WTC11 (cell line): ENCODE measurements at regions not wholly inside any gene's neighbourhood (a gene's known extent, or its start where the extent isn't known, plus 50 kb on each side); places are given as distances from the start of the nearest gene placed in this dataset.

Source experiments
- ATAC-seq: fragments of 200-7000 bp; cut with Tn5 transposase; 2 replicates; pipeline ENCODE4 v1.10.0; 2021; ENCODE audit warnings: mild to moderate bottlenecking, moderate library complexity
- CTCF ChIA-PET: fragments of 300-600 bp; sonication (Branson Sonifier 250); formaldehyde crosslinking; loops from one replicate; lab custom pipeline; 2021; ENCODE audit warnings: antibody characterized with exemption; lab: Charles Lee
- POLR2A ChIA-PET: fragments of 350-600 bp; sonication (Branson Sonifier 250); formaldehyde crosslinking; loops from one replicate; lab custom pipeline; 2021; ENCODE audit warnings: antibody characterized with exemption; lab: Charles Lee
- DNase-seq: peaks from one replicate; pipeline ENCODE4 v3.0.0; 2021; ENCODE audit warnings: low spot score
- H3K27ac Mint-ChIP-seq: 2 replicates; pipeline ENCODE4 v1.8.0; 2021; ENCODE audit warnings: mixed read lengths
- H3K27me3 Mint-ChIP-seq: 2 replicates; pipeline ENCODE4 v1.8.0; 2021; ENCODE audit warnings: low read depth, mild to moderate bottlenecking, moderate library complexity, mixed read lengths
- H3K36me3 Mint-ChIP-seq: 2 replicates; pipeline ENCODE4 v1.8.0; 2021; ENCODE audit warnings: mixed read lengths
- H3K4me1 Mint-ChIP-seq: 2 replicates; pipeline ENCODE4 v1.8.0; 2022; ENCODE audit warnings: mixed read lengths
- H3K4me3 Mint-ChIP-seq: 2 replicates; pipeline ENCODE4 v1.8.0; 2021; ENCODE audit warnings: mild to moderate bottlenecking, moderate library complexity, mixed read lengths
- H3K9me3 Mint-ChIP-seq: 2 replicates; pipeline ENCODE4 v1.8.0; 2021; ENCODE audit warnings: mixed read lengths
- ATF1 ChIP-seq: sonication (generic); formaldehyde crosslinking; IDR thresholded peaks from 2 replicates; pipeline ENCODE4 v1.8.1; 2023; ENCODE audit warnings: mild to moderate bottlenecking, moderate library complexity, missing genetic modification reagents
- CDX4 ChIP-seq: fragments of 250-450 bp; sonication (Bioruptor Pico); IDR thresholded peaks from 2 replicates; pipeline ENCODE4 v1.9.0; 2021; ENCODE audit warnings: moderate library complexity, mild to moderate bottlenecking, inconsistent platforms, borderline replicate concordance
- FOXP1 ChIP-seq: sonication (generic); formaldehyde crosslinking; IDR thresholded peaks from 2 replicates; pipeline ENCODE4 v1.8.0; 2022; ENCODE audit warnings: missing genetic modification reagents, mild to moderate bottlenecking, moderate library complexity, borderline replicate concordance
- JAZF1 ChIP-seq: fragments of 250-450 bp; sonication (Bioruptor Pico); IDR thresholded peaks from 2 replicates; pipeline ENCODE4 v1.9.0; 2021; ENCODE audit warnings: moderate library complexity, mild to moderate bottlenecking, inconsistent platforms
- NR3C1 ChIP-seq: sonication (generic); formaldehyde crosslinking; conservative IDR thresholded peaks from 2 replicates; pipeline ENCODE4 v1.8.1; 2023; ENCODE audit warnings: low read depth, mild to moderate bottlenecking, missing genetic modification reagents
- PREB ChIP-seq: sonication (generic); formaldehyde crosslinking; IDR thresholded peaks from 2 replicates; pipeline ENCODE4 v1.8.1; 2022; ENCODE audit warnings: mild to moderate bottlenecking, missing genetic modification reagents, moderate library complexity, borderline replicate concordance
- TEAD4 ChIP-seq: sonication (generic); formaldehyde crosslinking; IDR thresholded peaks from 2 replicates; pipeline ENCODE4 v1.8.0; 2022; ENCODE audit warnings: mild to moderate bottlenecking, missing genetic modification reagents
- TP53 ChIP-seq: sonication (generic); formaldehyde crosslinking; IDR thresholded peaks from 2 replicates; pipeline ENCODE4 v1.8.1; 2023; ENCODE audit warnings: mild to moderate bottlenecking, missing genetic modification reagents
- ZNF263 ChIP-seq: sonication (generic); formaldehyde crosslinking; IDR thresholded peaks from 2 replicates; pipeline ENCODE4 v1.8.1; 2022; ENCODE audit warnings: low read depth, mild to moderate bottlenecking, moderate library complexity, missing genetic modification reagents
- ZNF396 ChIP-seq: fragments of 250-450 bp; sonication (Bioruptor Pico); IDR thresholded peaks from 2 replicates; pipeline ENCODE4 v1.8.0; 2021; ENCODE audit warnings: mild to moderate bottlenecking, moderate library complexity, borderline replicate concordance
- ZSCAN18 ChIP-seq: fragments of 250-450 bp; sonication (Bioruptor Pico); IDR thresholded peaks from 2 replicates; pipeline ENCODE4 v2.1.2; 2022; ENCODE audit warnings: mild to moderate bottlenecking, moderate library complexity
- TF ChIP-seq, protein P1 (sequence below): sonication (generic); formaldehyde crosslinking; IDR thresholded peaks from 2 replicates; pipeline ENCODE4 v1.8.1; 2023; ENCODE audit warnings: mild to moderate bottlenecking, missing genetic modification reagents
- TF ChIP-seq, protein P2 (sequence below): fragments of 250-450 bp; sonication (Bioruptor Pico); conservative IDR thresholded peaks from 2 replicates; pipeline ENCODE4 v1.9.0; 2021; ENCODE audit warnings: mild to moderate bottlenecking
- TF ChIP-seq, protein P3 (sequence below): sonication (generic); formaldehyde crosslinking; IDR thresholded peaks from 2 replicates; pipeline ENCODE4 v1.8.0; 2022; ENCODE audit warnings: mild to moderate bottlenecking, missing genetic modification reagents
- TF ChIP-seq, protein P4 (sequence below): sonication (generic); formaldehyde crosslinking; IDR thresholded peaks from 2 replicates; pipeline ENCODE4 v1.8.0; 2023; ENCODE audit warnings: missing genetic modification reagents
- TF ChIP-seq, protein P5 (sequence below): sonication (generic); formaldehyde crosslinking; conservative IDR thresholded peaks from 2 replicates; pipeline ENCODE4 v1.8.1; 2023; ENCODE audit warnings: mild to moderate bottlenecking, low read depth, missing genetic modification reagents, moderate library complexity
- TF ChIP-seq, protein P6 (sequence below): sonication (generic); formaldehyde crosslinking; IDR thresholded peaks from 2 replicates; pipeline ENCODE4 v1.8.1; 2023; ENCODE audit warnings: mild to moderate bottlenecking, missing genetic modification reagents

DNA sequence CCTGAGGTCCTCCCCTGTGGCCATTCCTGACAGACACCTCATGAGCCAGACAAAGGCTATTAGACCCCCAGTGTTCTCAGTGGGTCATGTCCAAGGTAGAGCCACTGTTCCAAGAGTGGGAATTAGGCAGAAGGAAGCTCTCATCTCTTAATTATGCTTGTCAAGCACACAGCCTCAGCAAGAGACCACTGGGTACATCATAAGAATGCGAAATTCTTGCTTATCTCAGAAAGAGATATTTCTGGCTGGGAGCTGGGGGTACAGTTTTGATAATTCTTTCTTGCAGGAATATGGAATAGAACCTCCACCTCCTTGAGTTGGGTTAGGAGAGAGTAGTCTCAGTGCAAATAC, 1280.0 kb upstream of the CNTN5 start:
- no peak for TF ChIP-seq ZNF263 (CRISPR knock-in tag)
- no peak for TF ChIP-seq TEAD4 (CRISPR knock-in tag)
- TF ChIP-seq, protein P1, sequence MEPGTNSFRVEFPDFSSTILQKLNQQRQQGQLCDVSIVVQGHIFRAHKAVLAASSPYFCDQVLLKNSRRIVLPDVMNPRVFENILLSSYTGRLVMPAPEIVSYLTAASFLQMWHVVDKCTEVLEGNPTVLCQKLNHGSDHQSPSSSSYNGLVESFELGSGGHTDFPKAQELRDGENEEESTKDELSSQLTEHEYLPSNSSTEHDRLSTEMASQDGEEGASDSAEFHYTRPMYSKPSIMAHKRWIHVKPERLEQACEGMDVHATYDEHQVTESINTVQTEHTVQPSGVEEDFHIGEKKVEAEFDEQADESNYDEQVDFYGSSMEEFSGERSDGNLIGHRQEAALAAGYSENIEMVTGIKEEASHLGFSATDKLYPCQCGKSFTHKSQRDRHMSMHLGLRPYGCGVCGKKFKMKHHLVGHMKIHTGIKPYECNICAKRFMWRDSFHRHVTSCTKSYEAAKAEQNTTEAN, result no peak
- TF ChIP-seq NR3C1 (CRISPR knock-in tag), result no peak
- no peak for TF ChIP-seq ZNF396 (CRISPR knock-in tag)
- TF ChIP-seq, protein P2, sequence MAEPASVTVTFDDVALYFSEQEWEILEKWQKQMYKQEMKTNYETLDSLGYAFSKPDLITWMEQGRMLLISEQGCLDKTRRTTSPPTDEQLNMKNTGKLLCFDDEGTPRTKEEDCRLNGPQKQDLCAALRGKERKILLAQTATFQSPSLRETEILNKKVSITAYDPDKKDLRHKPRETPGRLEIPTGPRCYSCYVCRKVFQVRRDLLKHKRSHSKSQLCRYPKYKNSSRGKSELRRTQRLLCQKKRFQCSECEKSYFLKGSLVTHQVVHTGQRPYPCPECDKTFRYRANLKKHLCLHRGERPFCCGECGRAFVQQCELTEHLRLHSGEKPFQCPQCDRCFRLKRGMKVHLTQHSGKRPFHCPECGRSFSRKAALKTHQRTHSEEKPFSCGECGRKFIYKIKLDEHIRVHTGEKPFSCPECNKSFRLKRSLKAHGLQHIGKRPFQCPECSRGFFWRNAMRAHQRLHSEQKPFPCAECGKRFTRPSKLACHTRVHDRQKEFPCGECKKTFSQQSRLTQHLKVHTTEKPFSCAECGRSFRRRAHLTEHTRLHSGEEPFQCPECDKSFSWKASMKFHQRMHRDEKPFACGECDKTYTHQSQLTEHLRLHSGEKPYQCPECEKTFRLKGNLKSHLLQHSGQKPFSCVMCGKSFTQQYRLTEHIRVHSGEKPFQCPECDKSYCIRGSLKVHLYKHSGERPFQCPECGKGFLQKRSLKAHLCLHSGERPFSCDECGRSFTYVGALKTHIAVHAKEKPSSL (CRISPR knock-in tag), result no peak
- no peak for TF ChIP-seq FOXP1 (CRISPR knock-in tag)
- no peak for TF ChIP-seq JAZF1
- no peak for TF ChIP-seq TP53 (CRISPR knock-in tag)
- no peak for TF ChIP-seq PREB
- TF ChIP-seq, protein P3, sequence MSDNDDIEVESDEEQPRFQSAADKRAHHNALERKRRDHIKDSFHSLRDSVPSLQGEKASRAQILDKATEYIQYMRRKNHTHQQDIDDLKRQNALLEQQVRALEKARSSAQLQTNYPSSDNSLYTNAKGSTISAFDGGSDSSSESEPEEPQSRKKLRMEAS (CRISPR knock-in tag), result no peak
- TF ChIP-seq, protein P4, sequence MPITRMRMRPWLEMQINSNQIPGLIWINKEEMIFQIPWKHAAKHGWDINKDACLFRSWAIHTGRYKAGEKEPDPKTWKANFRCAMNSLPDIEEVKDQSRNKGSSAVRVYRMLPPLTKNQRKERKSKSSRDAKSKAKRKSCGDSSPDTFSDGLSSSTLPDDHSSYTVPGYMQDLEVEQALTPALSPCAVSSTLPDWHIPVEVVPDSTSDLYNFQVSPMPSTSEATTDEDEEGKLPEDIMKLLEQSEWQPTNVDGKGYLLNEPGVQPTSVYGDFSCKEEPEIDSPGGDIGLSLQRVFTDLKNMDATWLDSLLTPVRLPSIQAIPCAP (CRISPR knock-in tag), result no peak
- TF ChIP-seq, protein P5, sequence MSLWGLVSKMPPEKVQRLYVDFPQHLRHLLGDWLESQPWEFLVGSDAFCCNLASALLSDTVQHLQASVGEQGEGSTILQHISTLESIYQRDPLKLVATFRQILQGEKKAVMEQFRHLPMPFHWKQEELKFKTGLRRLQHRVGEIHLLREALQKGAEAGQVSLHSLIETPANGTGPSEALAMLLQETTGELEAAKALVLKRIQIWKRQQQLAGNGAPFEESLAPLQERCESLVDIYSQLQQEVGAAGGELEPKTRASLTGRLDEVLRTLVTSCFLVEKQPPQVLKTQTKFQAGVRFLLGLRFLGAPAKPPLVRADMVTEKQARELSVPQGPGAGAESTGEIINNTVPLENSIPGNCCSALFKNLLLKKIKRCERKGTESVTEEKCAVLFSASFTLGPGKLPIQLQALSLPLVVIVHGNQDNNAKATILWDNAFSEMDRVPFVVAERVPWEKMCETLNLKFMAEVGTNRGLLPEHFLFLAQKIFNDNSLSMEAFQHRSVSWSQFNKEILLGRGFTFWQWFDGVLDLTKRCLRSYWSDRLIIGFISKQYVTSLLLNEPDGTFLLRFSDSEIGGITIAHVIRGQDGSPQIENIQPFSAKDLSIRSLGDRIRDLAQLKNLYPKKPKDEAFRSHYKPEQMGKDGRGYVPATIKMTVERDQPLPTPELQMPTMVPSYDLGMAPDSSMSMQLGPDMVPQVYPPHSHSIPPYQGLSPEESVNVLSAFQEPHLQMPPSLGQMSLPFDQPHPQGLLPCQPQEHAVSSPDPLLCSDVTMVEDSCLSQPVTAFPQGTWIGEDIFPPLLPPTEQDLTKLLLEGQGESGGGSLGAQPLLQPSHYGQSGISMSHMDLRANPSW (CRISPR knock-in tag), result no peak
- no peak for TF ChIP-seq ATF1 (CRISPR knock-in tag)
- no peak for TF ChIP-seq ZSCAN18
- TF ChIP-seq CDX4, result no peak
- TF ChIP-seq, protein P6, sequence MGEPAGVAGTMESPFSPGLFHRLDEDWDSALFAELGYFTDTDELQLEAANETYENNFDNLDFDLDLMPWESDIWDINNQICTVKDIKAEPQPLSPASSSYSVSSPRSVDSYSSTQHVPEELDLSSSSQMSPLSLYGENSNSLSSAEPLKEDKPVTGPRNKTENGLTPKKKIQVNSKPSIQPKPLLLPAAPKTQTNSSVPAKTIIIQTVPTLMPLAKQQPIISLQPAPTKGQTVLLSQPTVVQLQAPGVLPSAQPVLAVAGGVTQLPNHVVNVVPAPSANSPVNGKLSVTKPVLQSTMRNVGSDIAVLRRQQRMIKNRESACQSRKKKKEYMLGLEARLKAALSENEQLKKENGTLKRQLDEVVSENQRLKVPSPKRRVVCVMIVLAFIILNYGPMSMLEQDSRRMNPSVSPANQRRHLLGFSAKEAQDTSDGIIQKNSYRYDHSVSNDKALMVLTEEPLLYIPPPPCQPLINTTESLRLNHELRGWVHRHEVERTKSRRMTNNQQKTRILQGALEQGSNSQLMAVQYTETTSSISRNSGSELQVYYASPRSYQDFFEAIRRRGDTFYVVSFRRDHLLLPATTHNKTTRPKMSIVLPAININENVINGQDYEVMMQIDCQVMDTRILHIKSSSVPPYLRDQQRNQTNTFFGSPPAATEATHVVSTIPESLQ (CRISPR knock-in tag), result no peak
- DNase-seq (no peak), ATAC-seq (no peak)
- ChIA-PET CTCF (no interaction called here), POLR2A (no interaction called here)
- H3K36me3 Mint-ChIP-seq, result peaks cover 28% of the 10 kb centered on the region
- peaks cover 6% of the 10 kb centered on the region for H3K4me1 Mint-ChIP-seq
- H3K9me3 Mint-ChIP-seq, result peaks cover 39% of the 10 kb centered on the region
- H3K27ac Mint-ChIP-seq, result no peak overlapping the region
- H3K4me3 Mint-ChIP-seq, result no peak overlapping the region
- H3K27me3 Mint-ChIP-seq, result peaks cover 3% of the 10 kb centered on the region; the same call in 1 of the 2 replicates
